ENCODE measurements at regions not wholly inside any gene's neighbourhood (a gene's known extent, or its start where the extent isn't known, plus 50 kb on each side); places are given as distances from the start of the nearest gene placed in this dataset.

- Histone ChIP-seq H3K9me3 (ENCODE audit: control insufficient read depth, insufficient read depth, low read length) (no peaks in the 10 kb centered on the region), H4K5ac (ENCODE audit: low read depth, low read length) (no peak overlapping the region), H2AK5ac (ENCODE audit: low read depth, low read length) (no peak overlapping the region), H2BK20ac (ENCODE audit: low read depth, low read length) (no peak overlapping the region), H2AK9ac (replicated peaks; ENCODE audit: low read depth, low read length, poor library complexity) (no peak overlapping the region), H3K9ac (ENCODE audit: low read depth, low read length) (no peak overlapping the region), H3K4me2 (ENCODE audit: low read depth, low read length) (no peak overlapping the region), H2AFZ (replicated peaks; ENCODE audit: low read length, poor library complexity) (no peak overlapping the region), H3K79me1 (ENCODE audit: low read depth in 1 of 2, low read length in 2 of 2) (no peaks in the 10 kb centered on the region), H3K18ac (ENCODE audit: low read depth, low read length) (no peak overlapping the region), H3K27me3 (ENCODE audit: control insufficient read depth, insufficient read depth, low read length) (peaks cover 9% of the 10 kb centered on the region; the same call in 1 of the 2 replicates), H3K4me3 (ENCODE audit: insufficient read depth, low read depth, low read length) (no peak overlapping the region), H2BK15ac (ENCODE audit: low read depth, low read length) (no peak overlapping the region), H3K4ac (ENCODE audit: low read depth, low read length) (no peak overlapping the region), H3K9me1 (ENCODE audit: insufficient read depth, low read length) (peaks cover 4% of the 10 kb centered on the region; the same call in 1 of the 2 replicates), H3K56ac (ENCODE audit: extremely low read depth, insufficient read depth, low read length) (no peak overlapping the region), H2BK120ac (ENCODE audit: low read depth, low read length) (no peak overlapping the region), H4K20me1 (ENCODE audit: insufficient read depth, low read length) (no peaks in the 10 kb centered on the region), H3K27ac (ENCODE audit: insufficient read depth, low read length) (no peak overlapping the region), H3K14ac (replicated peaks; ENCODE audit: low read depth, low read length) (no peak overlapping the region), H3K36me3 (ENCODE audit: control insufficient read depth, insufficient read depth, low read length) (no peaks in the 10 kb centered on the region), H3K23ac (ENCODE audit: low read depth, low read length) (no peak overlapping the region), H3K4me1 (ENCODE audit: control insufficient read depth, insufficient read depth, low read length) (no peaks in the 10 kb centered on the region; the same call in 1 of the 2 replicates), H2BK5ac (ENCODE audit: low read depth, low read length, poor library complexity, severe bottlenecking) (no peak overlapping the region), H4K91ac (ENCODE audit: insufficient read depth, low read depth, low read length) (no peak overlapping the region), H4K8ac (ENCODE audit: low read depth in 2 of 2, low read length in 2 of 2) (no peak overlapping the region)
- TF ChIP-seq MAZ (IDR thresholded peaks at IDR 0.05; ENCODE audit: borderline replicate concordance, low read depth, low read length) (no peak), RCOR1 (IDR thresholded peaks at IDR 0.05; ENCODE audit: insufficient replicate concordance, low read length) (no peak), RFX5 (IDR thresholded peaks at IDR 0.05; ENCODE audit: low read depth, low read length) (no peak), CEBPB (IDR thresholded peaks at IDR 0.05; ENCODE audit: low read depth, low read length) (no peak), BHLHE40 (IDR thresholded peaks at IDR 0.05; ENCODE audit: low read depth, low read length) (no peak), NFE2L2 (IDR thresholded peaks at IDR 0.05; ENCODE audit: low read depth, low read length) (no peak), CHD1 (IDR thresholded peaks at IDR 0.05; ENCODE audit: low read depth, low read length) (no peak), MXI1 (IDR thresholded peaks at IDR 0.05; ENCODE audit: borderline replicate concordance, low read depth, low read length) (no peak), POLR2A (IDR thresholded peaks at IDR 0.05; ENCODE audit: low read depth, low read length) (no peak), SMC3 (IDR thresholded peaks at IDR 0.05; ENCODE audit: low read depth, low read length) (no peak), MAFK (IDR thresholded peaks at IDR 0.05; ENCODE audit: low read depth, low read length) (no peak), CTCF (conservative IDR thresholded peaks at IDR 0.05; ENCODE audit: low read depth, low read length) (no peak), FOS (IDR thresholded peaks at IDR 0.05; ENCODE audit: low read depth, low read length) (no peak), RAD21 (IDR thresholded peaks at IDR 0.05; ENCODE audit: low read length) (no peak), ELK1 (IDR thresholded peaks at IDR 0.05; ENCODE audit: borderline replicate concordance, low read depth, low read length) (no peak)
- TF ChIP-seq, protein P1, sequence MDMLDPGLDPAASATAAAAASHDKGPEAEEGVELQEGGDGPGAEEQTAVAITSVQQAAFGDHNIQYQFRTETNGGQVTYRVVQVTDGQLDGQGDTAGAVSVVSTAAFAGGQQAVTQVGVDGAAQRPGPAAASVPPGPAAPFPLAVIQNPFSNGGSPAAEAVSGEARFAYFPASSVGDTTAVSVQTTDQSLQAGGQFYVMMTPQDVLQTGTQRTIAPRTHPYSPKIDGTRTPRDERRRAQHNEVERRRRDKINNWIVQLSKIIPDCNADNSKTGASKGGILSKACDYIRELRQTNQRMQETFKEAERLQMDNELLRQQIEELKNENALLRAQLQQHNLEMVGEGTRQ (IDR thresholded peaks at IDR 0.05; ENCODE audit: low read depth, low read length) = no peak
- in situ Hi-C loops (cut with MboI; ENCODE audit: low sequenced_read_pairs) = no loop called here
- intact Hi-C loops (cut with micrococcal nuclease) = no loop called here
- CTCF ChIA-PET = no interaction called here
- POLR2A ChIA-PET (ENCODE audit: unreplicated experiment) = no interaction called here
- WGBS, 2 experiments (ENCODE audit: extremely low coverage in 2 of 2, insufficient read length in 1 of 2) = 39% methylated on average over 3 of the region's 8 CpGs; no CpG with 5 or more reads in 1 of the 2 experiments
- DNase-seq (no peak), ATAC-seq (ENCODE audit: low read depth) (no peak)
- dilution Hi-C loops (cut with HindIII; ENCODE audit: low sequenced_read_pairs, unreplicated experiment) = no loop called here
- no TSS peak for BruUV-seq (replicated peaks)
Observed at GRCh38 chr1:232182236-232182635, 447.7 kb downstream of the SIPA1L2 start.

Measured in IMR-90 (cell line).